Mesothelial cell of epicardium (in vitro differentiated cells): ENCODE measurements at regions not wholly inside any gene's neighbourhood (a gene's known extent, or its start where the extent isn't known, plus 50 kb on each side); places are given as distances from the start of the nearest gene placed in this dataset.

Experiments used
- DNase-seq, 2 experiments: peaks; one replicate each; pipeline ENCODE4 v3.0.0; 2021; ENCODE audit warnings: low spot score in 2 of 2; ENCODE audit not compliant: unreplicated experiment in 2 of 2
- H3K27ac Mint-ChIP-seq: 2 replicates; pipeline ENCODE4 v1.8.0; 2021; ENCODE audit warnings: mixed read lengths
- H3K27me3 Mint-ChIP-seq: 2 replicates; pipeline ENCODE4 v1.8.0; 2021; ENCODE audit warnings: low read depth, mixed read lengths
- H3K36me3 Mint-ChIP-seq: 2 replicates; pipeline ENCODE4 v1.8.0; 2021; ENCODE audit warnings: mixed read lengths
- H3K4me1 Mint-ChIP-seq: 2 replicates; pipeline ENCODE4 v1.8.0; 2021; ENCODE audit warnings: mixed read lengths
- H3K4me3 Mint-ChIP-seq: 2 replicates; pipeline ENCODE4 v1.8.0; 2021; ENCODE audit warnings: mild to moderate bottlenecking, moderate library complexity, mixed read lengths
- H3K9me3 Mint-ChIP-seq: 2 replicates; pipeline ENCODE4 v1.8.0; 2021; ENCODE audit warnings: mixed read lengths
- CTCF ChIP-seq: fragments of 200-600 bp; sonication (generic); IDR thresholded peaks from one replicate; pipeline ENCODE4 v1.5.0; 2021; ENCODE audit warnings: antibody characterized with exemption; ENCODE audit not compliant: unreplicated experiment

DNA sequence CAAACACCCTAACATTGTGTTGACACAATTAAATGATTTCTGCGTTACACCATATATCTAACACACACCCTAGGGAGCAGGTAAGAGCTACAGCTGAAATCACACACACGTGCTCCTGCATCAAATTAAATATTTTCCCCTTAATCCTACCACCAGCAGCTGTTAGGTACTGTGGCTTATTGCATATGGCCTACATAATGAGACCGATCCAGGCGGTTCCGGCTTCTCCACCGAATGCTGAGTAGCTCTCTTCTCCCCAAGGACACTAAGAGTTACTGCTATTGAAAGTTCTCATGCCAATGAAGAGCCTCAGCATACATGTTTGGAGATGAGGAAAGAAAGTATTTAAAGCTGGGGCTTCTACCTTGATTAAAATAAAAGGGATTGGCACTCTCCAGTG, 472.2 kb upstream of the STXBP6 start:
- Mint-ChIP-seq H3K27ac (no peak overlapping the region), H3K27me3 (peaks cover 7% of the 10 kb centered on the region), H3K4me1 (peaks cover 20% of the 10 kb centered on the region), H3K9me3 (no peaks in the 10 kb centered on the region), H3K36me3 (no peaks in the 10 kb centered on the region), H3K4me3 (no peak overlapping the region)
- no peak for DNase-seq
- TF ChIP-seq CTCF: no peak

- TF ChIP-seq CTCF: no peak
- H3K27ac Mint-ChIP-seq: no peak overlapping the region
- no peaks in the 10 kb centered on the region for H3K9me3 Mint-ChIP-seq
- peaks cover 20% of the 10 kb centered on the region for H3K4me1 Mint-ChIP-seq
- H3K27me3 Mint-ChIP-seq: peaks cover 7% of the 10 kb centered on the region
- H3K4me3 Mint-ChIP-seq: no peak overlapping the region
- DNase-seq: no peak
- no peaks in the 10 kb centered on the region for H3K36me3 Mint-ChIP-seq
Measured at GRCh38 chr14:25521616-25522015, 471.7 kb upstream of the STXBP6 start.

DNA sequence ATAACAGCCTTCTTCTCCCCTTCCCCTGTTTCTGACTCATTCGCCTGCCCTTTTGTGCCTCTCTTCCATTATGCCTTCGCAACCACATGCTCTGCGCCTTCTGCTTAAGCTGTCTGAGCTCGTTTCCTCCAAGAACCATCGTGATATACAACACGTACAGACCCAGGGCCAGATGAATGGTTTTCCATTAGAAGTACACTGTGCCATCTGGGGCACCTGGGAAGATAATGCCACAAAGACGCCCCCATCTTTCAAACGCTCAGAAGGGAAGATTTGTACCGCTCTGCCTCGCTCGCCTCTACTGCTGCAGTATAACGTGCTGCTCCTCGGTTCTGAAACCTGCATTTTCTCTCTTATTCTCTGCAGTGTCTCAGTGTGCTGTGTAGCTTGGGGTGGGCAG, 470.9 kb upstream of the STXBP6 start:
- no peak for TF ChIP-seq CTCF
- Mint-ChIP-seq H3K9me3 (no peaks in the 10 kb centered on the region), H3K27ac (no peak overlapping the region), H3K4me1 (peaks cover 20% of the 10 kb centered on the region), H3K36me3 (no peaks in the 10 kb centered on the region), H3K27me3 (peaks cover 7% of the 10 kb centered on the region), H3K4me3 (no peak overlapping the region)
- DNase-seq: no peak

- no peak overlapping the region for H3K27ac Mint-ChIP-seq
- H3K27me3 Mint-ChIP-seq: peaks cover 7% of the 10 kb centered on the region
- H3K36me3 Mint-ChIP-seq: no peaks in the 10 kb centered on the region
- no peaks in the 10 kb centered on the region for H3K9me3 Mint-ChIP-seq
- no peak for DNase-seq
- no peak overlapping the region for H3K4me3 Mint-ChIP-seq
- H3K4me1 Mint-ChIP-seq: peaks cover 20% of the 10 kb centered on the region
- no peak for TF ChIP-seq CTCF
Measured at GRCh38 chr14:25518364-25518763, 468.4 kb upstream of the STXBP6 start.

- no peak for TF ChIP-seq CTCF
- Mint-ChIP-seq H3K4me1 (peaks cover 12% of the 10 kb centered on the region), H3K27ac (no peak overlapping the region), H3K9me3 (peaks cover 5% of the 10 kb centered on the region), H3K4me3 (no peak overlapping the region), H3K36me3 (no peaks in the 10 kb centered on the region), H3K27me3 (peaks cover 7% of the 10 kb centered on the region)
- DNase-seq: no peak
Measured at GRCh38 chr14:25516838-25517237, 466.9 kb upstream of the STXBP6 start.

DNA sequence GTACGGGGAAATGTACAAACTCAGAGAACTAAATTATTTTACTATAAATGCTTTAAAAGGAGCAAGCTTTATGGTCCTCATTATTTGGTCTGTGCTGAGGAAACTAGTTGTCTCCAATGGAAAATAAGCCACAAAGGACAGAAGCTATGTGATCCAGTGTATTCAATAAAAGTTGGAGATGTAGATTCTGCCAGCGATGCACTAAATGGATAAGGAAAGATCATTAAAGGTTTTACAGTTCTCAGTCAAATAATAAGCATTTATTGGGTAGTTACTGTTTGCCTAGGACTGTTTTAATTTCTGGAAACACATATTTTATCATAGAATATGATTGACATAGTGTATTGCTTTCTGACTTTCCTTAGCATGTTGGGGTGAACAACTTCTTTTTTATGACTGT, 458.9 kb upstream of the STXBP6 start:
- no peak for TF ChIP-seq CTCF
- no peaks in the 10 kb centered on the region for H3K27me3 Mint-ChIP-seq
- no peak overlapping the region for H3K4me3 Mint-ChIP-seq
- no peaks in the 10 kb centered on the region for H3K36me3 Mint-ChIP-seq
- H3K27ac Mint-ChIP-seq: no peak overlapping the region
- H3K9me3 Mint-ChIP-seq: peaks cover 6% of the 10 kb centered on the region
- peaks cover 3% of the 10 kb centered on the region for H3K4me1 Mint-ChIP-seq
- no peak for DNase-seq
